Dermis blood vessel endothelial cell (primary cell): ENCODE measurements at regions not wholly inside any gene's neighbourhood (a gene's known extent, or its start where the extent isn't known, plus 50 kb on each side); places are given as distances from the start of the nearest gene placed in this dataset.

Experiments
- DNase-seq: peaks from one replicate; pipeline ENCODE4 v3.0.0; 2010

DNA sequence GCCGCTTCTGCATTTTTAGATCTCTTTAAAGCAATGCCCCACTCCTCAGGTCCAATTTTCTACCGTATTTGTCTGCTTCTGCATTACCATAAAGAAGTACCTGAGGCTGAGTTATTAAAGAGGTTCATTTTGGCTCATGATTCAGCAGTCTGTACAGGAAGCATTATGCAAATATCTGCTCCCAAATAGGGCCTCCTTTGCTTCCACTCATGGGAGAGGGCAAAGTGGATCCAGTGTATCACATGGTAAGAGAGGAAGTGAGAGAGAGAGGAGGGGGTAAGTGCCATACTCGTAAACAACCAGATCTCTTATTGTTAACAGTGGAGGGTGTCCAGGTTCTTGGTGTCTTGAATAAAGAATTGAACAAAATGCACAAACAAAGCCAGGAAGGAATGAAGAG, 316.1 kb upstream of the SEL1L start:
- no peak for DNase-seq

DNA sequence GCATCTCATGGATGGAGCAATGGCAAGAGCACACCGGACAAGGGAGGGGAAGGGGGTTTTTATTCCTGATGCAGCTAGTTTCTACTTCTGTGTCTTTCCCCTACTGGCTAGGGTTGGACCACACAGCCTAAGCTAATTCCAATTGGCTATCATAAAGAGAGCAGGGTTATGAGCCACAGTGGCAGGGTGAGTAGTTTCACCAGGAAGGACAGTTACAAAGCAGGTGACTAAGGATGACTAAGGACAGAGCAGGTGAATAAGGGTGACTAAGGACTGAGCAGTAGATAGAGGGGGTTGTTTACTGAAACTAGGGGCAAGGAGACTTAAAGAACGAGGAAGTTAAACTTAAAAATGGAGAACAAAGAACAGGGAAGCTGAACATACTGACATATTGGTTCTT, 321.4 kb upstream of the SEL1L start:
- no peak for DNase-seq

DNA sequence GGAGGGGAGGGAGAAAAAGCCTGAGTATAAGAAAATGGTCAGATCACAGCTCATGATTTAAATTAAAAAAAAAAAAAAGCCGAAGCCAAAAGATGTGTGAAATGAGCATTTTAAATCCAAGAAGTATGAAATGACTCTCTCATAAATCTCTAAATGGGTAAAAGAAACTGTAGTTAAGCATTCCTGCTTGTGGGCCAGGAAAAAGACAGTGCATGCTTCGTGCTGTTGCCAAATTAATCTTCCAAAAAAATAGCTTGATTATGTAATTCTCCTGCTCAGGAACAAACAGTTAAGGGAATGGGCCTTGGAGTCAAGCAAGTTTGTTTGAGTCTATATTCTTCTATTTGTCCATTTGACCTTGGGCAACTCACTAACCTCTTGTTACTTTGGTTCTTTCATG, 325.4 kb upstream of the SEL1L start:
- DNase-seq: no peak

GRCh38 chr14:81868172-81868571, 334.5 kb upstream of the SEL1L start:
- no peak for DNase-seq

DNA sequence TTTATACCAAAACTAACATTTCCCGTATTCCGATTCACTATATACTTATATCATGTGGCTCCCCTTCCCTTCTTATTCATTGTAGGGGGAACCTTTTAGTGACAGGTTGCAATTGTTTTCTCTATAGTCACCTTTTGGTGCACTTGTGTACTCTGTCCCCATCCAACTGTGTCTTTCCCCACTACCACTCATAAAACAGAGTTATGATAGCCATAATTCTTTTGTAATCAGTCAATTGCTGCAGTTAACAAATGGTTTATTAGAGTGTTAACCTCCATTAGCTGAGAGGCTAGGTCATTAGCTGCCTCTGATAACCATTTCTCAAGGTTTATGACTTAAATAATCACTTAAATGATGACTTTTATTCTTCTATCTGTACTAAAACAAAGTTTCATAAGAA, 338.1 kb upstream of the SEL1L start:
- DNase-seq: no peak

DNA sequence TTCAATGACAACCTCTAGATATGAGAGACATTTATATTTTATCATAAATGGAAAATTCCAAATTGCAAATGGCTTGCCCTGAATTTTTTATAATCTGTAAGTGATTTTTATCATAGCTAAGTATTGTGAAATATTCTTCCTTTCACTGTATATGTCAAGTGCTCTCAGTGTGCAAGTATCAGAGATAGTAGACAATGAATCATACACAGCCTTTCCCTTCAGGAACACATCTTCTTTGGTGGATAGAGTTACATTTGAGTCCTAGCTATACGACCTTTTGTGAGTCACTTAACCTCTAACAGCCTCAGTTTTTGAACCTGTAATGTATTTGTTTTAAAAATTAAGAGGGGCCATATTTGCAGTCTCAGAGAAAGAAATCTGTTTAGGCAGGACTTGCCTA, 350.7 kb upstream of the SEL1L start:
- no peak for DNase-seq

GRCh38 chr14:81886588-81886987, 352.9 kb upstream of the SEL1L start:
- DNase-seq: no peak

- DNase-seq: no peak
Measured at GRCh38 chr14:81889529-81889928, 355.9 kb upstream of the SEL1L start.

- no peak for DNase-seq
Measured at GRCh38 chr14:81890020-81890419, 356.4 kb upstream of the SEL1L start.

DNA sequence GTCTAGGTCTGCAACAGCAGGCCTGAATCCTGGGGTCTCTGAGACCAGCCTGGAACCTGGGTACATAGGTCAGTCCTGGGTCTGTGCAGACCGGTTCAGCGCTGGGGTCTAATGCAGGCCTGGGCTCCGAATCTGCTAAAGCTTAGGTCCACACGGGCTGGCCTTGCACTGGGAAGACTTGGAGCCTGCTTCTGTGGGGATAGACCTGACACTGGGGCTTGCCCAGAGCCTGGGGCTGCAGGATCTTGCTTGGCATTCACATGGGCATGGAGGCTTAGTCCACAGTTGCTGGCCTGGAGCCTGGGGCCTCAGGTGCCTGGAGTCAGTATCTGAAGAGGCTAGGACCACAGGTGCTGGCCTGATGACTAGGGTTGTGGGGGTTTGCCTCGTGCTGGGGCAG, 369.8 kb upstream of the SEL1L start:
- no peak for DNase-seq

DNA sequence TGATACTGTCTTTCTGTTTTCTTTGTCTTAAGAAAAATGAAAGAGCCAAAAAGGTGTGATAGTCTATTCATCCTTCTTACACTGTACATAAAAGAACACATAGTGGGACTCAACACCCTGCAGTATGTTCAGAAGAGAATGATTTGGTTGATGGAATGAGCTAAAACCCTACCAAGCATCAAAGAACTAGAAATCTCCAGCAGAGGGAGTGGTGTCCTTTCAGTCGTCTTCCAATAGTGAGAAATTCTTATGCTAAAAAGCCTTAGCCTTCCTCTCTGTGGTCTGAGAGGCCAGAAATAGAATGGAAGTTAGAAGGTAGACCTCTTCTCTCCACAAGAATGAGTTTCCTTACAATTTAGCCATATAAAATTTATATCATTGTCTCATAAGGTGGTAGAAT, 393.4 kb upstream of the SEL1L start:
- no peak for DNase-seq

GRCh38 chr14:81931828-81932227, 398.2 kb upstream of the SEL1L start:
- no peak for DNase-seq

DNA sequence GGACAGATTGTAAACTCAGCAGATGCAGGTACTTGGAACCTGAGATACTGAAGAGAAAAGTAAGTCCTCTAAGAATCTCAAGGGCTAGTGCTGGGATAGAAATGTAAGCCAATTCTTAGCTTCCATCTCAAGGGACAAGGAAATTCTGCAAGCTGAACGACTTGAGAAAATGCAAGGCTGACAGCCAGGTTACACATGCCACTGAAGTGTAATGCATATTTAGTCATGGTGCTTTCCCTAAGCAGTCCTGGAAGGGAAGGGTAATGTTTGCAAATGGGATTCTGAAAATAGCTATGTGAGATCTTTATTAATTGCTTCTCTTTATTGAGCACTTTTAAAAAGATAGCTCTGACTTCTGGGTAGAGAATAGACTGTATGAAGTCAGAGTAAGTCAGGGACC, 402.7 kb upstream of the SEL1L start:
- DNase-seq: no peak

DNA sequence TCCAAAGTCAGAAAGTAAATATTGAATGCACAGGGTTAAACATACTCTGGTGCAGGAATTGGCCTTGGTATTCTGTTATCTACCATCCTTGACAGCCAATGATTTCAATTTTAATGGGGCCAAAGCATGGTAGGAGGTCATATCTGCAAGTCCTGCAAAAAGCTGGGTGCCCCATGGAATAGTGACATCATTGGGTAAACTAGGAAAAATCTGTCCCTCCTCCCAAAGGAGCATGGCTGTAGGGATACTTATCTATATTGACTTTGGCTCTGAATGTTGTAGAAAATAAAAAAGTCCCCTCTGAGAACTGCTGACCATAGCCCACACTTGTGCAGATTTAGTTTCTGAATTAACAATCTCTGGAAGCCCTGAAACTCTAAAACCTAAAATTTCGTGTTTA, 403.2 kb upstream of the SEL1L start:
- no peak for DNase-seq

DNA sequence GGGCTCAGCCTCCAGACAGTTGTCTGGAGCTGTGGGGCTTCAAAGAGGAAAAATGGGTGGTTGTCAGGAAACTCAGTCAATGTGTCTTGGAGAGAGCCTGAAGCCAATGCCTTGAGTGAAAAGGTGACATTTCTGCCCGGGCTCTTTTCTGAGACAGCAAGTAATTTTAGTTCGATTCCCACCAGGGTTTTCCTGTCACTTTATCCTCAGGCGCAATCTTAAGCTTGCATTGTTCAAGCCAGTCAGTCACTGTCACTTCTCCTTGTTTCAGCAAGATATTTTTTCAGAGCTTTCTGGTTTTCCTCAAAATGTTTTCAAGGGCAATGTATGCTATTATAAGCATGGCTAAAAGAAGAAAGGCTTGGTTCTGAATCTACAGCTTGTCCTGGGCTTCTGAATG, 404.7 kb upstream of the SEL1L start:
- no peak for DNase-seq

- no peak for DNase-seq
Measured at GRCh38 chr14:81940651-81941050, 407.0 kb upstream of the SEL1L start.

GRCh38 chr14:81942071-81942470, 408.4 kb upstream of the SEL1L start:
- no peak for DNase-seq

GRCh38 chr14:81946375-81946774, 412.7 kb upstream of the SEL1L start:
- DNase-seq: no peak

DNA sequence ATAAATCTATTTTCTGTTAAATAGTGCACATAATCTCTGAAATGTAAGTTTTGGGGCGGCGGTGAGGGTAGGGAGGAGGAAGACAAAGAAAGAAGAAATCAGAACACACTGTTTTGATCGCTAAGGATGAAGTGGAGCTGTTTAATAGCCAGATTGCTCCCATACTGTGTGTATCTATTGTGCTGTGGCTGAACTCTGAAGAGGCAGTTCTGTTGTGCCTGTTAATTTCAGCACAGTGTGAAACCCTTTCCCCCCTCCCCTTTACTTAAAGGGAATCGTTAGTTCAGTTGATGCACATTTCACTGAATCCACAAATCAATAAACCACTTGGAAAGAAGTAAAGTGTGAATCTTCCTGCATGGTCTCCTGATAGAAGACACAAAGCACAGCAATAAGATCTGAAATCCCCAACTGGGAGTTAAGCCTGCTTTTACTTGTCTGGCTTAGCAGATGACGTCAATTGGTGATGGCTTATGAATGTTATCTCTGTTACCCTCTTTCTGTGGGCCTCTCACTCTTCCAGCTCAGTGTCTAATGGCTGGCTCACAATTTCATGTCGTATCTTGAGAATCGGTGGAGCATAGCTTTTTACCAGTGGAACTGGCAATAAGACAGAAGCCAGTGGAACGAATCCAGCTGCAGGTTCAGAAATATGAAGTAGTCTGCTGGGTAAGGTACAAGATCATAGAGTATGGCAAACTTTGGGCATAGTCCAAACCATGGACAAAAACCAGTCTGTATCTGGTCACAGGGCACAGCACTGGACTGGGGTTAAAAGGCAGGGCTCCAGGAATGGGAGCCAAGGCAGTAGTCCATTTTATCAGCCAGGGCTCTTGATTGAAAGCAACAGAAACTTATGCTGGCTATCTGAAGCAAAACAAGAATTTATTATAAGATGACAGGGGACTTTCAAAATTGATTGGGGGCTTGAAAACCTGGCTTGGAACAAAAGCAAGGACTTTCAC, 413.5 kb upstream of the SEL1L start:
- no peak for DNase-seq

DNA sequence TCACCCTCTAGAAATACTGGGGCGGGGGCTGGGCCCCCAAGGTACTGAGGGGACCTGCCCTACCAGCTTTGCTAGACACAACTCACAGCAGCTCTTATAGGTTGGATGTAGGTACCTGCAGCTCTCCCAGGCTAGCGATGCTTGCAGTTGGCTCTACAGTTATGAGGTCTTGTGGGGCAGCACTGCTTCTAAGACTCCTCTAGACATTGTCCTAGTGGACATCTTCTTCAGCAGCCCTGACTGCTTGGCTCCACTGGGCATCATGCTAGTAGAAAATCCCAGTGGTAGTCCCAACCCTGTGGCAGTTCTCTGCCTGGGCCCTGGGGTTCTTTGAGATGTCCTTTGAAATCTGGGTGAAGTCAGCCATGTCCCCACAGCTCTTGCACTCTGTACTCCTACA, 419.3 kb upstream of the SEL1L start:
- no peak for DNase-seq

- no peak for DNase-seq
Measured at GRCh38 chr14:81953419-81953818, 419.8 kb upstream of the SEL1L start.

- DNase-seq: no peak
Measured at GRCh38 chr14:81955123-81955522, 421.5 kb upstream of the SEL1L start.

- no peak for DNase-seq
Measured at GRCh38 chr14:81960781-81961180, 427.1 kb upstream of the SEL1L start.

GRCh38 chr14:81963846-81964245, 430.2 kb upstream of the SEL1L start:
- no peak for DNase-seq

- no peak for DNase-seq
Measured at GRCh38 chr14:81970307-81970706, 436.7 kb upstream of the SEL1L start.
